ENCODE measurements at regions not wholly inside any gene's neighbourhood (a gene's known extent, or its start where the extent isn't known, plus 50 kb on each side); places are given as distances from the start of the nearest gene placed in this dataset.

GRCh38 chr12:59044791-59045190 is 124.5 kb upstream of the LRIG3 start:
- no peak for DNase-seq (ENCODE audit: low read depth)

GRCh38 chr12:59041241-59042121 is 121.2 kb upstream of the LRIG3 start:
- peak; percentile 91 for DNase-seq (ENCODE audit: low read depth)

DNA sequence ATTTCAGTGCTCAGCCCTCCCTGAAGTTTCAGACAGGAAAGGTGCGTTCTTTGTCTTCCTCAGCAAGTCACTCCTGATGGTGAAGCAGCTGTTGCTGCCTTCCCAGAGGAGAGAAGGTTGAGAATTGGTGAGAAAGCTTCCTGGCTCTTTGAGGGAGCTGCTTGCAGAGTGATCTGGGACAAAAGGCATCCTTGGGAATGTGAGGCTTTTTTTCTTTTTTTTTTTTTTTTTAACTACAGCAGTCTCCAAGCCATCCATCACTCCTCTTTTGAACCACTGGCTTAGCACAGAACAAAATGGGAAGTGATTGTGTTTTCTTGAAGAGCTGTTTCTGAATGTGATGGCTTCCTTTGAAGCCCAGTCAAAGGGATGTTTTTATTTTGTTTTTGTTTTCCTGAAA is 120.4 kb upstream of the LRIG3 start:
- peak; percentile 49 for DNase-seq (ENCODE audit: low read depth)

DNA sequence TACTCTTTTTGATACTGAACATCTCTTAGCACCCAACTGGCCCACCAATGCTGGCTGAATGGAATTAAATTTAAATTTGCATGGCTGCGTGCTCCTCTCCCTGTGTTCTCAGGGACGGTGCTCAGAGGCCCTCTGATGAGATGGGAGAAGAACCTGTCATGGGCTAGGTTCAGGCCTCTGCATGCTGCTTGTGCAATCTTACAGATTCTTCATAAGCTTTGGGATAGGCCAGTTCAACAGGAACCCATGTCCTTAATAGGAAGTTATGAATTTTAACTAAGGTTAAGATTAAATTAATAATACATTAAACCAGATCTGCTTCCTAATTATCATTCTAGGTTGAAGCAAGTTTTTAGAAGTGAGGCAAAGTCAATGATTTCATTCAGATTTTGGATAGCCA is 119.7 kb upstream of the LRIG3 start:
- no peak for DNase-seq (ENCODE audit: low read depth)

DNA sequence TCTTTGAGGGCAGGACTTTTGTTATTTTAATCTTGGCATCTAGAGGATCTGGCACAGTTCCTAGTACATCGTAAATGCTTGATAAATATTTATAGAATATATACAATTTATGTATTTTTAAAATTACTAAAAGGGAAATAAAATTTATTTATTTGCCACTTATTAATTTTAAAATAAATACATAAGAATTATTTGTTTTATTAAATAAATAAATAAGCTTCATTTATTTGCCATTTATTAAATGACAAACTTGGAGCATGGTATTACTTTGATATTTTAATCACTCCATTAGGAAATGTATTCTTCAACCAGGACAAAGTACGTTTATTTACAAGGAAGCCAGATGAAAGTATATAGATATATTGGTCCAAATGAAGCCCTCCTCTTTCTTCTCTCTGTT is 118.7 kb upstream of the LRIG3 start:
- DNase-seq (ENCODE audit: low read depth): no peak

DNA sequence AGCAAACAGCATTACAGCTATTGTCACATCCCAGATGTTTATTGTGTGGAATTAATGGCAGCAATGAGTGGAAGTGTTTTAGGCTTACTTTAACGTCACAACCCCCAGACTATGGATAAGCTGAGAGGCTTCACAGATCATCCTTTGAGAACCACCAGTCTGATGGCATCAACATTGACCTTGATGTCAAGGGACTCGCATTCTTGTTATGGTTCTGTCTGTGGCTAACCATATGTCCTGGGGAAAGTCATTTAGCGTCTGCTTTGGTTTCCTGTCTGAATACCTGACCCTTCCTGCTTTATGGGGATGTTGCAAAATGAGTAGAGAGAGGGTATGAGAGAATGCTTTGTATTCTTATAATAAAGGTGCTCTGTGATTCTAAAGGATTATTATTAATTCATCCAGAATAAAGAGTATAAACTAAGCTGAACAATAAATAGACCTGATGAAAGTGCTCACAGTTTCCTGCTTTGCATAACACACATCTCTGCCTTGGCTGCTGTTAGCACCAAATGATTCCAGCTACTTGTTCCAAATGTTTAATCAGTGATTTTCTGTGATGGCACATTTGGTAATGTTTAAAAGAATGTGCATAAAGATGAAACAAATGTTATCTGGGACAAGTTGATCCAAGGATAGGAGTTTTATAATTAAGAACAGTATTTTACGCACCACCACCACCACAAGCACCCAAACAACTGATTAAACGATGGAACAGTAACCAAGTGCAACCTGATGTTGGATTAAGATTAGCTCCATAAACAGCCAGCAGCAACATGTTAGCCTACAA is 116.9 kb upstream of the LRIG3 start:
- no peak for DNase-seq (ENCODE audit: low read depth)

DNA sequence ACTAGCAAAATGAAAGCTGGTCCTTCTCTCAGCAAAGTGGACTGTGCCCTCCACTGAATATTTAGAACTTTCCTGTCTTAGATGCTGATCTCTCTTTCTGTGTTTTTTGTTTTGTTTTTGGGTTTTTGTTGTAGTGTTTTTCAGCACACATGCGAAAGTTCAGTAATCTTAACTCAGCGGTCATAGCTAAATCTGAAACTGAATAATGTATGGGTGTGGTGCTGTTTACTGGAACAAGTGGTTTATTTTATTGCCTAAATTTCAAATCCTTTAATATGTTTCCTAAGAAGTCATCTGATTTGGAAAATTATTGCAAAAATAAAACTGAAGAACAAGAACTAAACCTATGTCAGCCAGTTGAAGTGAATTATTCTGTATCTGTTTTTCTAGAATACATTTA is 116.0 kb upstream of the LRIG3 start:
- no peak for DNase-seq (ENCODE audit: low read depth)

GRCh38 chr12:59031313-59031712 is 111.0 kb upstream of the LRIG3 start:
- no peak for DNase-seq (ENCODE audit: low read depth)

GRCh38 chr12:59030415-59030814 is 110.1 kb upstream of the LRIG3 start:
- DNase-seq (ENCODE audit: low read depth): no peak

GRCh38 chr12:59027199-59027598 is 106.9 kb upstream of the LRIG3 start:
- no peak for DNase-seq (ENCODE audit: low read depth)

GRCh38 chr12:59023861-59024424 is 103.6 kb upstream of the LRIG3 start:
- no peak for DNase-seq (ENCODE audit: low read depth)

DNA sequence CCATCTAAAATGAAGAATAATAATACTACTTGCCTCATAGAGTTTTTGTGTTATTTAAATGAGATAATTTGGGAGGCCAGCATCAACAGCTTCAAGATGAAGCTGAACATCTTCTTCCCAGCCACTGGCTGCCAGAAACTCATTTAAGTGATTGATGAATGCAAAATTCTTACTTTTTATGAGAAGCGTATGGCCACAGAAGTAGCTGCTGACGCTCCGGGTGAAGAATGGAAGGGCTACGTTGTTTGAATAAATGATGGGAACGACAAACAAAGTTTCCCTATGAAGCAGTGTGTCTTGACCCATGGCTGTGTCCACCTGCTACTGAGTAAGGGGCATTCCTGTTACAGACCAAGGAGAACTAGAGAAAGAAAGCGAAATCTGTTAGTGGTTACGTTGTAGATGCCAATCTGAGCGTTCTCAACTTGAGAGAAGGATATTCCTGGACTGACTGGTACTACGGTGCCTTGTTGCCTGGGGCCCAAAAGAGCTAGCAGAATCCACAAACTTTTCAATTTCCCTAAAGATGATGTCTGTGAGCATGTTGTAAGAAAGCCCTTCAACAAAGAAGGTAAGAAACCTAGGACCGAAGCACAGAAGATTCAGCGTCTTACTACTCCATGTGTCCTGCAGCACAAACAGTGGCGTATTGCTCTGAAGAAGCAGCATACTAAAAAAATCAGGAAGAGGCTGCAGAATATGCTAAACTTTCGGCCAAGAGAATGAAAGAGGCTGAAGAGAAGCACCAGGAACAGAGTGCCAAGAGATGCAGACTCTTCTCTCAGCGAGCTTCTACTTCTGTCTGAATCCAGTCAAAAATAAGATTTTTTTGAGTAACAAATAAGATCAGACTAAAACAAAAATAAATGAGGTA is 100.0 kb upstream of the LRIG3 start:
- DNase-seq (ENCODE audit: low read depth): no peak

DNA sequence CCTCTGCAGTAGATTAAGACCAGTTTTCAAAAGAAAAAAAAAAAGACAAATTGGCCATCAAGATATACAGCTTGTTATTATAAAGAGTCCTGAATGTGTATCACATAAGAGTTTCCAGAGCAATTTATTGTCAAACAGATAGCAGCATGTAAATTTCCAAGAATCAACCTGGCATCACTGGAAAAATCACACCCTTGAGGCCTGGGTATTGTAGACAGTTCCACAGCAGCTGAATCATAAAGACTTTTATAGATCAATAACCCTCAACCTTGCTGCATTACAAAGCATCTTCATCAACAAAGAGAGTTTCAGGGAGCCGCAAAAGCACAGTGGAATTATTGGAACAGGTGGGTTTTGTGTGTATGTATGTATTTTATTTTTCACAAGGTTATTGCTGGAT is 94.6 kb upstream of the LRIG3 start:
- no peak for DNase-seq (ENCODE audit: low read depth)

DNA sequence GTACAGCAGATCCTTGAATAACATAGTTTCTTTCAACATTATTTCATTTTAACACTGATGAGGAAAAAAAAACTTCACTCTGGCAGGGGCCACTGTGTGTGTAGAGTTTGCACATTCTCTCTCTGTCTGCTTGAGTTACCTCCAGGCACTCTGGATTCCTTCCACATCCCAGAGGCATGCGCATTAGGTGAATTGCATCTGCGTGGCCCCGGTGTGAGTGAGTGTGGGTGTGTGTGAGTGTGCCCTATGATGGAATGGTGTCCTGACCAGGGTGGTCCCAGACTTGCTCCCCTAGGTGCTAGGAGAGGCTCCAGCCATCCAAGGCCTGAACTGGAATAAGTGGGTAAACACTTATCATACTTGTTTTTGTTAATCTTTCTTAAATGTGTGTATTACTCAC is 90.6 kb upstream of the LRIG3 start:
- DNase-seq (ENCODE audit: low read depth): no peak

DNA sequence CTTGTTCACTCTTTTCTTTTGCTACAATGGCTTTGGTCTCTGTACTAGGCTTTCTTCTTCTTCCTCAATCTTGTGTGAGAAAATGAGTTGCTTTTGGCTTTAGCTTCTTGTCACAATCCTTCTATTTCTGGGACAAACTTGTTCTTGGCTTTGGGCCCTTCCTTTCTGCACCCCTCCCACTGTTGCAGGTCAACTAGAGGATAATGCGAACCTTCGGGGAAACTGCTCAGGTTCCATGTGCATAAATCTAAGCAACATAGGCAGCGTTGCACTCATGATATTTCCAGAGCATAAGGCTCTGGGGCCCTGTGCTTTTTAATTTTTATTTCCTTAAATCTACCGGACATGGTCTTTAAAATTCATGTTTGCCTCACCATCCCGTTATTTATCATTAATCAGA is 89.8 kb upstream of the LRIG3 start:
- DNase-seq (ENCODE audit: low read depth): no peak

- no peak for DNase-seq (ENCODE audit: low read depth)
Measured at GRCh38 chr12:59007620-59008019, 87.3 kb upstream of the LRIG3 start.

DNA sequence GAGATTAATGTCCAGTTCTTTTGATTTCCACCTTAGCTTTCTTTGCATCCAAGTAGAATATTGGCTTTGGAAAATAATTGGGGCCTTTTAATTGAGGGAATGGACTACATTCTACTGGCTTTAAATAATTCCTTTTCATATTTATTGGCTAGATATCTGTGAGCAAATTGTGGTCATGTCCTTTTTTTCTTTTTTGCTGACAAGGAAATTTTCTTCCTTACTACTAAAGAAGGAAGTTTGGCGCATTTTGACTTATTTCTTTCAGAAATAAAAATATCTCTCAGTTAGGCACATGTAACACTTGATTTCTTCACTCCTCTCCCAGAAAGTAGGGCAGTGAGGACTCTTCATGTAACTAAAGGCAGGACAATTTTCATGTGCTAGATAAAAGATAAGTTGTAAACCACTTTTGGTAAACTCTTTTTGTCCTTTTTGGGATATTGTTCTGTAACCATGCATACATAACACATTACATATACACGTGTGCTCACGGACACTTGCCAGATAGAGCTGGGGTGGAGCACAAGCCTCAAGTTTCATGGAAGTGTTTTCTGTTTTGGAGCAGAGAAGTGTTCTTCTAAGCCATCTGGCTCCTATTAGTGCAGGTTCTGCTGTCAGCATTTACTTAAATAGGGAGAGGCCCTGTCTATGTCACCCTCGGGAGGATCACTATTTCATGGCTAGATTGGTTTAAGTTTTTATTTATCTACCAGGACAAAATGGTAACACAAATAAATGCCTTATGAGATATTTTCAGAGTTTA is 85.1 kb upstream of the LRIG3 start:
- DNase-seq (ENCODE audit: low read depth): no peak

DNA sequence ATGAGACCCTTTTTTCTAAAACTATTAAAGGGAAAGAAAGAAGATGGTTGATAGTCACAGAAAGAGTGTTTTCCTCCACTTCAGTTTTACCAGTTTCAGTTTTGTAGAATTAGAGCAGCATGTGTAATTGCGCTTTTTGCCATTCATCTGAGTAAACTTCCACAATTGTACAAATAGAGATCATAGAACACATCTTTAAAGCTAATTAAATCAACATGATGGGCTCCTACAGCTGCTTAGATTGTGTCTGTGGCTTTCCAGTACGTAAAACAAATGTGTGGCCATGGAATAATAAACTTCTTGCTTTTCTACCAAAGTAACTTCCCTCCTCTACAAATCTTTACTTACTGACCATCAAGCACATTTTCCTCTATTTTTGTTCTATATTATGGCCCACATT is 84.2 kb upstream of the LRIG3 start:
- DNase-seq (ENCODE audit: low read depth): no peak

DNA sequence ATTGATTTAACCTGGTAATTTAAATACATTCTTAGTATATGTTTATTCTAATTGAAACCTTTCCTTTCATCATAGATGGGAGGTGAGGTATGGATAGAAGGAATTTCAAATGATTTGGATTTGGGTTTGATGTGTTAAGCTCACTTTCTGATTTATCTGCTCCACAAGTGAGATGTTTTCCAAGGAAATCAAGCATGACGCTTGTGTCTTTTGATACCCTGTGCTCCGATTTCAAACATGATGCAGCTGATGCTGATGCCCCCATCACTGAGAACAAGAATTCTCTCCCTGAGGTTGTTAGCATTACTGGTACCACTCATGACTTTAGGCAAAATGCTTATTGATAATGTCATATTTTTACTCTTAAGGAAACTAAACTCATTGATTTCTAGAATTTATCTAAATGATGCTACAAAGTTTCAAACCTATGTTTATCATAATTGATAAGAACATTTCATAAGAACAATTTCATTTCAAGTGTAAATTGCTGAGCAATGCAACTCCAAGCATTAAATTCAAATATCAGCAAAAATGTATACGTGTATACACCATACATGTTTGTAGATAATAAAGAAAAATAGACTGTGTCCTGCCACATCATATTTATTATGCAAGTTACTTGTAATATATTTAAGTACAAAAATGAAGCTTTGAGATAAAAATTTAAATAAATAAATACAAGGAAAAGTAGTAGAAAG is 75.5 kb upstream of the LRIG3 start:
- DNase-seq (ENCODE audit: low read depth): no peak

- DNase-seq (ENCODE audit: low read depth): no peak
Measured at GRCh38 chr12:58988643-58989344, 68.5 kb upstream of the LRIG3 start.
